ENCODE measurements at regions not wholly inside any gene's neighbourhood (a gene's known extent, or its start where the extent isn't known, plus 50 kb on each side); places are given as distances from the start of the nearest gene placed in this dataset.
"Not testable (repeated sequence)": the region's sequence is repeated elsewhere in the genome, so short reads cannot be mapped to it uniquely, and the experiment has no call there.

- TF ChIP-seq ZBTB33 (IDR thresholded peaks at IDR 0.05) (no peak), MAX (IDR thresholded peaks at IDR 0.05) (no peak), GABPA (IDR thresholded peaks at IDR 0.05 in 1 of 2, conservative IDR thresholded peaks at IDR 0.05 in 1 of 2) (no peak)
Measured at GRCh38 chr2:7559791-7560190, 642.6 kb downstream of the RNF144A start (continued).

GRCh38 chr2:7566382-7566881, 649.2 kb downstream of the RNF144A start:
- Histone ChIP-seq H3K27ac (ENCODE audit: low read depth in 1 of 2, low read length in 2 of 2) (no peak overlapping the region), H3K27me3 (ENCODE audit: control insufficient read depth in 4 of 4, insufficient read depth in 4 of 4, low read length in 3 of 4) (no peaks in the 10 kb centered on the region), H3K4me3 (ENCODE audit: low read depth in 1 of 3, low read length in 3 of 3) (no peak overlapping the region), H3K9ac (ENCODE audit: low read depth in 1 of 2, low read length in 2 of 2) (no peak overlapping the region), H3K4me1 (ENCODE audit: control insufficient read depth in 4 of 4, insufficient read depth in 4 of 4, low read length in 3 of 4) (no peaks in the 10 kb centered on the region), H3K9me3 (ENCODE audit: control insufficient read depth in 4 of 4, low read length in 3 of 4) (peaks cover 0 to 4% (median 1%) of the 10 kb centered on the region in 4 donors), H3K36me3 (ENCODE audit: control insufficient read depth in 4 of 4, insufficient read depth in 3 of 4, low read depth in 1 of 4, low read length in 3 of 4) (no peaks in the 10 kb centered on the region)
- WGBS: 68% methylated on average over 6 of the region's 6 CpGs
- no peak for DNase-seq (ENCODE audit: low spot score)
- TF ChIP-seq FOXA1 (IDR thresholded peaks at IDR 0.05) (no peak), JUND (IDR thresholded peaks at IDR 0.05) (no peak), GABPA (IDR thresholded peaks at IDR 0.05 in 1 of 2, conservative IDR thresholded peaks at IDR 0.05 in 1 of 2) (no peak), RAD21 (IDR thresholded peaks at IDR 0.05) (no peak), TAF1 (conservative IDR thresholded peaks at IDR 0.05) (no peak), FOXA2 (IDR thresholded peaks at IDR 0.05) (no peak)

GRCh38 chr2:7567116-7567515, 649.9 kb downstream of the RNF144A start:
- not testable (repeated sequence) for H3K9ac ChIP-seq (ENCODE audit: low read depth in 1 of 2, low read length in 2 of 2); H3K27ac ChIP-seq (ENCODE audit: low read depth in 1 of 2, low read length in 2 of 2)

GRCh38 chr2:7567646-7568045, 650.4 kb downstream of the RNF144A start:
- H3K9ac ChIP-seq (ENCODE audit: low read depth in 1 of 2, low read length in 2 of 2): no peak overlapping the region
- H3K9me3 ChIP-seq (ENCODE audit: control insufficient read depth in 4 of 4, low read length in 3 of 4): peaks cover 0 to 4% (median 1%) of the 10 kb centered on the region in 4 donors
- no peaks in the 10 kb centered on the region for H3K27me3 ChIP-seq (ENCODE audit: control insufficient read depth in 4 of 4, insufficient read depth in 4 of 4, low read length in 3 of 4)
- DNase-seq (ENCODE audit: low spot score): no peak
- no peaks in the 10 kb centered on the region for H3K4me1 ChIP-seq (ENCODE audit: control insufficient read depth in 4 of 4, insufficient read depth in 4 of 4, low read length in 3 of 4)
- no peak overlapping the region for H3K4me3 ChIP-seq (ENCODE audit: low read depth in 1 of 3, low read length in 3 of 3)
- WGBS: 67% methylated on average over 4 of the region's 4 CpGs
- H3K36me3 ChIP-seq (ENCODE audit: control insufficient read depth in 4 of 4, insufficient read depth in 3 of 4, low read depth in 1 of 4, low read length in 3 of 4): no peaks in the 10 kb centered on the region
- no peak overlapping the region for H3K27ac ChIP-seq (ENCODE audit: low read depth in 1 of 2, low read length in 2 of 2)
- no peak for TF ChIP-seq YY1 (IDR thresholded peaks at IDR 0.05)
- no peak for TF ChIP-seq MAX (IDR thresholded peaks at IDR 0.05)
- TF ChIP-seq EGR1 (IDR thresholded peaks at IDR 0.05; ENCODE audit: low read depth in 2 of 2): no peak
- TF ChIP-seq HNF4G (IDR thresholded peaks at IDR 0.05): no peak
- TF ChIP-seq TAF1 (conservative IDR thresholded peaks at IDR 0.05): no peak
- no peak for TF ChIP-seq FOXA2 (IDR thresholded peaks at IDR 0.05)
- no peak for TF ChIP-seq JUND (IDR thresholded peaks at IDR 0.05)
- no peak for TF ChIP-seq RAD21 (IDR thresholded peaks at IDR 0.05)

More at GRCh38 chr2:7567116-7567515, 649.9 kb downstream of the RNF144A start:
- H3K4me1 ChIP-seq (ENCODE audit: control insufficient read depth in 4 of 4, insufficient read depth in 4 of 4, low read length in 3 of 4); DNase-seq (ENCODE audit: low spot score); H3K36me3 ChIP-seq (ENCODE audit: control insufficient read depth in 4 of 4, insufficient read depth in 3 of 4, low read depth in 1 of 4, low read length in 3 of 4); H3K9me3 ChIP-seq (ENCODE audit: control insufficient read depth in 4 of 4, low read length in 3 of 4); H3K27me3 ChIP-seq (ENCODE audit: control insufficient read depth in 4 of 4, insufficient read depth in 4 of 4, low read length in 3 of 4); H3K4me3 ChIP-seq (ENCODE audit: low read depth in 1 of 3, low read length in 3 of 3): not testable (repeated sequence)
- WGBS: 71% methylated on average over 2 of the region's 2 CpGs
